ENCODE measurements at regions not wholly inside any gene's neighbourhood (a gene's known extent, or its start where the extent isn't known, plus 50 kb on each side); places are given as distances from the start of the nearest gene placed in this dataset.

DNA sequence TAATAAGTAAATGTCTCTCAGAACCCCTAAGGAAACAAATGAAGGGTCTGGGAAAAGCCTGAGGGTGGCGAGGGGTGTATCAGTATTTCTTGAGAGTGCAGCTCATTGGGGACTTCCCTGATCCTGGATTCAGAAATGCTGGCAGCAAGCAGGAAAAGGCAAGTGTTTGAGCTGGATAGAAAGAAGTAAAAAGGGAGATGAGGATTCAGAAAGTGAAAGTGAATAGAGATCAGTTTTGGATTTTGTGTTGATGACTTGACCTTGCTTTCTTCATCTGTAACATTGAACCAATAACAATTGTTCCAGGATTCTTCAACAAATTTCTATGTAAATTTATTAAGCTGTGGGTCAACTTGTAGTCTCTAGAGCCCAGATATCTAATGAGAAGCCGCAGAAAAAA lies 66.9 kb upstream of the CTSC start:
- DNase-seq: no peak

GRCh38 chr11:88402784-88403183 lies 65.2 kb upstream of the CTSC start:
- no peak for DNase-seq

GRCh38 chr11:88402192-88402715 lies 64.7 kb upstream of the CTSC start:
- no peak for DNase-seq

- no peak for DNase-seq
These were observed 61.4 kb upstream of the CTSC start for GRCh38 chr11:88398791-88399570.

DNA sequence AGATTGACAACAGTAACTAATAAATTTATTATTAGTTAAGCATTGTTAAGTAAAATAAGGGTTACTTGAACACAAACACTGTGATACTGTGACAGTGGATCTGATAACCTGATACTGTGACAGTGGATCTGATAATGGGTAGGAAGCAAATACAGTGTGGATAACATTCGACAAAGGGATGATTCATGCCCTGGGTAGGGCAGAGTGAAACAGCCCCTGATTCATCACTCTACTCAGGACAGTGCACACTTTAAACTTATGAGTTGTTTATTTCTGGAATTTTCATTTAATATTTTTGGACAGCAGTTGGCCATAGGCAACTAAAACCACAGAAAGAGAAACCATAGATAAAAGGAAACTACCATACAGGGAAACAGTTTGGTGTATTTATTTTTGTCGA lies 60.8 kb upstream of the CTSC start:
- DNase-seq: no peak

- DNase-seq: no peak
These were observed 52.7 kb upstream of the CTSC start for GRCh38 chr11:88390254-88390653.

DNA sequence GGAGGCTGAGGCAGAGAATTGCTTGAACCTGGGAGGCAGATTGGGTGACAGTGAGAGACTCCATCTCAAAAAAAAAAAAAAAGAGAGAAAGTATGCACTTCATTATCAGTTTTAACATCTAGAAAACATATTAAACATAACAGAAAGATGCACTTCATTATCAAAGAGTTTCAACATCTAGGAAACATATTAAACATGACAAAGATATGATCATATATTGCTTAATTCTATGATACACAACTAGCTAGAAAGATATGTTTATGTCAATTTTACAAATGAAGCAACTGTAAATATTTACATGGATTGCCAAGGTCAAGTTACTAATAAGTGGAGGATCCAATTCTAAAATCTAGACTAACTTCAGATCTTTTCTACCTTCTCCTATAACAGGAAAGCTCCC lies 50.4 kb upstream of the CTSC start:
- DNase-seq: no peak

All from stimulated activated CD4-positive, alpha-beta T cell treated with anti-CD3 and anti-CD28 coated beads, Interleukin-15, amount 100 ng/mL, for 24 hours (primary cell).